GM18951 (cell line): ENCODE measurements at regions not wholly inside any gene's neighbourhood (a gene's known extent, or its start where the extent isn't known, plus 50 kb on each side); places are given as distances from the start of the nearest gene placed in this dataset.
"Not testable (repeated sequence)": the region's sequence is repeated elsewhere in the genome, so short reads cannot be mapped to it uniquely, and the experiment has no call there.

Experiments used
- POLR2A ChIP-seq: IDR thresholded peaks from 4 replicates; pipeline ENCODE4 v1.6.1; 2011; ENCODE audit warnings: mild to moderate bottlenecking; ENCODE audit not compliant: insufficient read length, insufficient read depth; ENCODE audit errors: extremely low read depth
- in situ Hi-C: fragments of 300-500 bp; cut with MboI; formaldehyde crosslinking; loops from one replicate; pipeline ENCODE4 v1.12.0; 2022; ENCODE audit warnings: low sequenced_read_pairs, mixed read lengths, inconsistent platforms; ENCODE audit not compliant: unreplicated experiment

DNA sequence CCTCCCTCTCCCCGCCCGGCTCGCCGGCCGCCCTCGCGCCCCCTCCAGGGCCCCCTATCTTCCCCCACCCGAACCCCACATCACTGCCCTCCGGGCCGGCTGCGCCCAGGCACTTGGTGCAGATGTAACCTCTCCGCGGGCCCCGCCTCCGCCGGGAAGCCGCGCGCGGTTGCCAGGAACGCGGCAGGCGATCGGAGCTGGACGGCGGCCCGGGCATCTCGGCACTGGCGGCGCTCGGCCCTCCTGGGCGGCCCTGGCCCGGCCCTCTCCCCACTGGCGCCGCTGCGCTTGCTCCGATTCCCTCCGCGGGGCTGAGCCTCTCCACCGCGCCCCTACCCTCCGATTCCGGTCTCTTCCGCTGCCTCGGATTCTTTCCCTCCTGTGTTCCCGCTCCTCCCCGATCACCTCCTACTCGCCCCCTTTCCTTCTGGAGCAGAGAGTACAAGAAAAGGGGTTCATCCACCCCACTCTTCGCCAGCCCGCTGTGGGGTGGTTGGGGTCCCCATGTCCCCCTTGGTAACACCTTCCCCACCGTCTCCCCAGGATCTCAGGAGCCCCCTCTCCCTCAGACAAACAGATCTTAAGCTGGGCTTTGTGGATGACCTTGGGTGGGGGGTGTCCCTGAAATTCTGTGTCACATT, 70.6 kb downstream of the C9orf50 start:
- in situ Hi-C loops = no loop called here
- TF ChIP-seq POLR2A = no peak

DNA sequence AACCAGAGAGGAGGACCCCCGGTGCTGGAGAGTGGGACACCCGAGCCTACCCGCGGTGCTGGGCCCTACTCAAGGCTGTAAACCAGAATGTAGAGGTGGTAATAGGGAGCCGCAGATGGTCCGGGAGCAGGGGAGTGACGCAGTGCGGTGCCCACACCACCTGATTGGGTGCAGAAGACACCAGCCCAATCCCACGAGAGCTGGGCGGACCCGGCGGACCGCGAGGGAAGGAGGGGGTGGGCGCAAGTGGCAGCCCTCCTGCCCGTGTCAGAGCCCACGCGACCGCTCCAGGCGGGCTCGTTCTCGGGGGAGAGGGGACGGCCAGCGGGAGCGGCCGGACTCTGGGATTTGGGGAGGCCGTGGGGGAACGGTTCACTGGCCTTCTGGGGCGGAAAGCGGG, 71.2 kb downstream of the C9orf50 start:
- no peak for TF ChIP-seq POLR2A
- in situ Hi-C loops = no loop called here

- in situ Hi-C loops = no loop called here
Measured at GRCh38 chr9:129549139-129549538, 71.8 kb downstream of the C9orf50 start.

GRCh38 chr9:129548571-129549135, 72.2 kb downstream of the C9orf50 start:
- TF ChIP-seq POLR2A = no peak
- in situ Hi-C loops = no loop called here

More at GRCh38 chr9:129549139-129549538, 71.8 kb downstream of the C9orf50 start:
- no peak for TF ChIP-seq POLR2A

- in situ Hi-C loops = no loop called here
- no peak for TF ChIP-seq POLR2A
Measured at GRCh38 chr9:129547869-129548570, 72.9 kb downstream of the C9orf50 start.

DNA sequence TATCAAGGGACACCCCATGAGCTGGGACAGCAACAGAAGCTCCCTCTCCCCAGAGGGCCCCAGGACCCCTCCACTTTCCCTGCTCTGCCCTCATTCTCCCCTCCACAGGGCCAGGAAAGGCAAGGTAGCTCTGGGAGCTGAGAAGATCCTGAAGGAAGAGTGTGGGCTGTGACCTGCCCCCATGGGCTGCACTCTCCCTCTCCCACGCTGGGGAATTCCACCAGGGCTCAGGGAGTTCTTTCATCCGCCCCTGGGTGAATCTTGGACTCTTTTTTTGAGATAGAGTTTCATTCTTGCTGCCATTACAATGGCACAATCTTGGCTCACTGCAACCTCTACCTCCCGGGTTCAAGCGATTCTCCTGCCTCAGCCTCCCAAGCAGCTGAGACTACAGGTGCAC, 73.8 kb downstream of the C9orf50 start:
- in situ Hi-C loops = no loop called here

DNA sequence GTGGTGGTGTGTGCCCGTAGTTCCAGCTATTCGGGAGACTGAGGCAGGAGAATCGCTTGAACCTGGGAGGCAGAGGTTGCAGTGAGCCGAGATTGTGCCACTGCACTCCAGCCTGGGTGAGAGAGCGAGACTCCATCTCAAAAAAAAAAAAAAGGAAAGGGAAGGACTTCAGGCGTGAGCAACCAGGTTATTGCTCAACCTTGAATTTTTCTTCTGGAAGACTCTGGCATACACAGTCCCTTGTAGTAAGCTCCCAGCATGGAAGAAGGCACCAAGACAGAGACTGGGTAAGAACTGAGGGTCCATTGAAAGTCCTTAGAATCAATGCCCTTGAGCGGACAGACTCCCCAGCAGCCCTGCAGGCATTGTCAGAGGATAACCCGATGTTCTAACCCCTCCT, 75.0 kb downstream of the C9orf50 start:
- in situ Hi-C loops = not testable (repeated sequence)

More for the DNA sequence above, 73.8 kb downstream of the C9orf50 start:
- TF ChIP-seq POLR2A = no peak

DNA sequence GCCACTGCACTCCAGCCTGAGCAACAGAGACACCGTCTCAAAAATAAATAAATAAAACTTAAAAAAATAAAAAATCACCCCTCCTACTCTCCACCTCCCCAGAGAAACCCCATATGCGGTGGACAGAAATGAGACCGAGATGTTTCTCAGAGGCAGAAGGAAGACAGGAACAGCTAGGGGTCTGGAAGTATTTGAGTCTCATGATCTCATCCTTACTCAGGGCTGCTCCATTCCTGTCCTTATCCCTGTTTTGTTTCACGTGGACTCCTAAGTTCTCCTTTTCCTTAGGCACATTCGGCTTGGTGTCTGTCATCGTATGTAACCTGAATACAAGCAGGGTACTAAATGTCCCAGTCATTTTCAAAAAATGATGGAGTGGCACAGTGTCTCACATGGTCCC, 76.1 kb downstream of the C9orf50 start:
- TF ChIP-seq POLR2A = no peak
- in situ Hi-C loops = no loop called here

- in situ Hi-C loops = no loop called here
- no peak for TF ChIP-seq POLR2A
Measured at GRCh38 chr9:129542741-129543140, 78.2 kb downstream of the C9orf50 start.

- in situ Hi-C loops = no loop called here
- no peak for TF ChIP-seq POLR2A
Measured at GRCh38 chr9:129541270-129541669, 79.6 kb downstream of the C9orf50 start.

DNA sequence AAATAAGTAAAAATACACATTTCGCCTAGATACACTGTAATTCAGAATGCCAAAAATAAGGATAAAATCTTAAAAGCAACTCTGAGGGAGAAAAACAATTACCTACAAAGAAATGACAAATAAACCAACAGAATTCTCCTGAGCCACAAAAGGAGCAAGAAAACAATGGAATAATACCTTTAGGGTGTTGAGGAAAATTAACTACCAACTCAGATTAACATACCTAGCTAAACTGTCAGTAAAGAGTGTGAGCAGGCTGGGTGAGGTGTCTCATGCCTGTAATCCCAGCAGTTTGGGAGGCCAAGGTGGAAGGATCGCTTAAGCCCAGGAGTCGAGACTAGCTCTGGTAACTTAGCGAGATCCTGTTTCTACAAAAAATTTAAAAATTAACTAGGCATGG, 81.5 kb downstream of the C9orf50 start:
- in situ Hi-C loops = no loop called here
- no peak for TF ChIP-seq POLR2A

GRCh38 chr9:129531860-129532402, 89.0 kb downstream of the C9orf50 start:
- in situ Hi-C loops = not testable (repeated sequence)

GRCh38 chr9:129527955-129528354, 92.9 kb downstream of the C9orf50 start:
- in situ Hi-C loops = not testable (repeated sequence)

DNA sequence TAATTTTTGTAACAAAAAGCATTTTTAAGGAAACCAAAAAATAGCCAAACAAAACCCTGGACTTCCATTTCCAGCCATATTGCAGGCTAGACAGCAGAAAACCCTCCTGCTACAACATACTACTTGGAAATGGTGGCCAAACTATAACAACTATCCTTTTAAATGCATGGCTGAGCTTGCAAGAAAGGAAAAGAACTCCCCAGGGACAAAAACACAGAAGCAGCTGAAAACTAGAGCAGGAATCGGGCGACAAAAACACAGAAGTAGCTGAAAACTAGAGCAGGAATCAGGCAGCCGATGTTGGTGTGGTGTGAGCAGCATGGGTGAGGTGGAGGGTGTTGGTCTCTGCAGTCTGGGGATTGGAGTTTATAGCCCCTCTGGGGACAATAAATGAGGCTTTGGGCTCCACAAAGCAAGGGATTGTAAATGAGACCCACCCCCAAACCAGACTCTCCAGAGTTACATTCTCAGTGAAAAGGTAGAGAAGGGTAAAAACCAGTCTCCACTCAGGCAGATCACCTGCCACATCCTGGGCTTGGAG, 95.2 kb downstream of the C9orf50 start:
- TF ChIP-seq POLR2A = no peak
- in situ Hi-C loops = no loop called here
